ENCODE measurements at regions not wholly inside any gene's neighbourhood (a gene's known extent, or its start where the extent isn't known, plus 50 kb on each side); places are given as distances from the start of the nearest gene placed in this dataset.

DNA sequence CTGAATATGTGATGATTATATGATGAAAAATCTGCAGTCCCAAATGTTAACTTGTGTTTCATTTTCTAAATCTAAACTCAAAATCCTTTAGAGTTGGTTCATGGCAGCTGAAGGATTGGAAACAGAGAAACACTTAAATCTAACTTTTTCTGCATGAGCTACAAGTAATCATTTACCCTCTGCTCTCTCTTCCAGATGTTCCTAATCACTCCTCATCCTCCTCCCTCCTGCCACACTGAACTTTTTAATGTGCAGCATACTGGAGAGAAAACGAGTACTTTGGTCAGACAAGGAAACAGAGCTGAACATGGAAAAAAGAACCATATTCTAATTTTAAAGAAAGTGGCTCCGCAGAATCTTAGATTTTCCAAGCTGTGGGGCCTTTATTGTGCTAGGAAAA lies 321.2 kb upstream of the COL8A1 start:
- TF ChIP-seq EZH2 (IDR thresholded peaks at IDR 0.05; ENCODE audit: borderline replicate concordance, control insufficient read depth, low read depth, low read length) = no peak
- TF ChIP-seq, protein P1, sequence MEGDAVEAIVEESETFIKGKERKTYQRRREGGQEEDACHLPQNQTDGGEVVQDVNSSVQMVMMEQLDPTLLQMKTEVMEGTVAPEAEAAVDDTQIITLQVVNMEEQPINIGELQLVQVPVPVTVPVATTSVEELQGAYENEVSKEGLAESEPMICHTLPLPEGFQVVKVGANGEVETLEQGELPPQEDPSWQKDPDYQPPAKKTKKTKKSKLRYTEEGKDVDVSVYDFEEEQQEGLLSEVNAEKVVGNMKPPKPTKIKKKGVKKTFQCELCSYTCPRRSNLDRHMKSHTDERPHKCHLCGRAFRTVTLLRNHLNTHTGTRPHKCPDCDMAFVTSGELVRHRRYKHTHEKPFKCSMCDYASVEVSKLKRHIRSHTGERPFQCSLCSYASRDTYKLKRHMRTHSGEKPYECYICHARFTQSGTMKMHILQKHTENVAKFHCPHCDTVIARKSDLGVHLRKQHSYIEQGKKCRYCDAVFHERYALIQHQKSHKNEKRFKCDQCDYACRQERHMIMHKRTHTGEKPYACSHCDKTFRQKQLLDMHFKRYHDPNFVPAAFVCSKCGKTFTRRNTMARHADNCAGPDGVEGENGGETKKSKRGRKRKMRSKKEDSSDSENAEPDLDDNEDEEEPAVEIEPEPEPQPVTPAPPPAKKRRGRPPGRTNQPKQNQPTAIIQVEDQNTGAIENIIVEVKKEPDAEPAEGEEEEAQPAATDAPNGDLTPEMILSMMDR (IDR thresholded peaks at IDR 0.05 in 2 of 3, conservative IDR thresholded peaks at IDR 0.05 in 1 of 3; ENCODE audit: control insufficient read depth in 2 of 3, extremely low read depth in 1 of 3, insufficient read depth in 1 of 3, low read depth in 3 of 3, low read length in 3 of 3) = no peak
- TF ChIP-seq, protein P2, sequence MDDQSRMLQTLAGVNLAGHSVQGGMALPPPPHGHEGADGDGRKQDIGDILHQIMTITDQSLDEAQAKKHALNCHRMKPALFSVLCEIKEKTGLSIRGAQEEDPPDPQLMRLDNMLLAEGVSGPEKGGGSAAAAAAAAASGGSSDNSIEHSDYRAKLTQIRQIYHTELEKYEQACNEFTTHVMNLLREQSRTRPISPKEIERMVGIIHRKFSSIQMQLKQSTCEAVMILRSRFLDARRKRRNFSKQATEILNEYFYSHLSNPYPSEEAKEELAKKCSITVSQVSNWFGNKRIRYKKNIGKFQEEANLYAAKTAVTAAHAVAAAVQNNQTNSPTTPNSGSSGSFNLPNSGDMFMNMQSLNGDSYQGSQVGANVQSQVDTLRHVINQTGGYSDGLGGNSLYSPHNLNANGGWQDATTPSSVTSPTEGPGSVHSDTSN (IDR thresholded peaks at IDR 0.05; ENCODE audit: insufficient replicate concordance, low read depth, low read length) = no peak
- TF ChIP-seq EGR1 (IDR thresholded peaks at IDR 0.05; ENCODE audit: borderline replicate concordance in 1 of 2, low read depth in 2 of 2, low read length in 2 of 2) = no peak
- TF ChIP-seq SMAD1 (IDR thresholded peaks at IDR 0.05; ENCODE audit: low read depth, partially characterized antibody) = no peak
- TF ChIP-seq, protein P3, sequence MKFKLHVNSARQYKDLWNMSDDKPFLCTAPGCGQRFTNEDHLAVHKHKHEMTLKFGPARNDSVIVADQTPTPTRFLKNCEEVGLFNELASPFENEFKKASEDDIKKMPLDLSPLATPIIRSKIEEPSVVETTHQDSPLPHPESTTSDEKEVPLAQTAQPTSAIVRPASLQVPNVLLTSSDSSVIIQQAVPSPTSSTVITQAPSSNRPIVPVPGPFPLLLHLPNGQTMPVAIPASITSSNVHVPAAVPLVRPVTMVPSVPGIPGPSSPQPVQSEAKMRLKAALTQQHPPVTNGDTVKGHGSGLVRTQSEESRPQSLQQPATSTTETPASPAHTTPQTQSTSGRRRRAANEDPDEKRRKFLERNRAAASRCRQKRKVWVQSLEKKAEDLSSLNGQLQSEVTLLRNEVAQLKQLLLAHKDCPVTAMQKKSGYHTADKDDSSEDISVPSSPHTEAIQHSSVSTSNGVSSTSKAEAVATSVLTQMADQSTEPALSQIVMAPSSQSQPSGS (IDR thresholded peaks at IDR 0.05; ENCODE audit: low read length) = no peak
- no peak for TF ChIP-seq JUND (IDR thresholded peaks at IDR 0.05; ENCODE audit: low read depth, low read length)
- TF ChIP-seq, protein P4, sequence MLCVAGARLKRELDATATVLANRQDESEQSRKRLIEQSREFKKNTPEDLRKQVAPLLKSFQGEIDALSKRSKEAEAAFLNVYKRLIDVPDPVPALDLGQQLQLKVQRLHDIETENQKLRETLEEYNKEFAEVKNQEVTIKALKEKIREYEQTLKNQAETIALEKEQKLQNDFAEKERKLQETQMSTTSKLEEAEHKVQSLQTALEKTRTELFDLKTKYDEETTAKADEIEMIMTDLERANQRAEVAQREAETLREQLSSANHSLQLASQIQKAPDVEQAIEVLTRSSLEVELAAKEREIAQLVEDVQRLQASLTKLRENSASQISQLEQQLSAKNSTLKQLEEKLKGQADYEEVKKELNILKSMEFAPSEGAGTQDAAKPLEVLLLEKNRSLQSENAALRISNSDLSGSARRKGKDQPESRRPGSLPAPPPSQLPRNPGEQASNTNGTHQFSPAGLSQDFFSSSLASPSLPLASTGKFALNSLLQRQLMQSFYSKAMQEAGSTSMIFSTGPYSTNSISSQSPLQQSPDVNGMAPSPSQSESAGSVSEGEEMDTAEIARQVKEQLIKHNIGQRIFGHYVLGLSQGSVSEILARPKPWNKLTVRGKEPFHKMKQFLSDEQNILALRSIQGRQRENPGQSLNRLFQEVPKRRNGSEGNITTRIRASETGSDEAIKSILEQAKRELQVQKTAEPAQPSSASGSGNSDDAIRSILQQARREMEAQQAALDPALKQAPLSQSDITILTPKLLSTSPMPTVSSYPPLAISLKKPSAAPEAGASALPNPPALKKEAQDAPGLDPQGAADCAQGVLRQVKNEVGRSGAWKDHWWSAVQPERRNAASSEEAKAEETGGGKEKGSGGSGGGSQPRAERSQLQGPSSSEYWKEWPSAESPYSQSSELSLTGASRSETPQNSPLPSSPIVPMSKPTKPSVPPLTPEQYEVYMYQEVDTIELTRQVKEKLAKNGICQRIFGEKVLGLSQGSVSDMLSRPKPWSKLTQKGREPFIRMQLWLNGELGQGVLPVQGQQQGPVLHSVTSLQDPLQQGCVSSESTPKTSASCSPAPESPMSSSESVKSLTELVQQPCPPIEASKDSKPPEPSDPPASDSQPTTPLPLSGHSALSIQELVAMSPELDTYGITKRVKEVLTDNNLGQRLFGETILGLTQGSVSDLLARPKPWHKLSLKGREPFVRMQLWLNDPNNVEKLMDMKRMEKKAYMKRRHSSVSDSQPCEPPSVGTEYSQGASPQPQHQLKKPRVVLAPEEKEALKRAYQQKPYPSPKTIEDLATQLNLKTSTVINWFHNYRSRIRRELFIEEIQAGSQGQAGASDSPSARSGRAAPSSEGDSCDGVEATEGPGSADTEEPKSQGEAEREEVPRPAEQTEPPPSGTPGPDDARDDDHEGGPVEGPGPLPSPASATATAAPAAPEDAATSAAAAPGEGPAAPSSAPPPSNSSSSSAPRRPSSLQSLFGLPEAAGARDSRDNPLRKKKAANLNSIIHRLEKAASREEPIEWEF (IDR thresholded peaks at IDR 0.05; ENCODE audit: insufficient replicate concordance, low read depth, low read length) = no peak
- no peak for TF ChIP-seq FOS (IDR thresholded peaks at IDR 0.05; ENCODE audit: borderline replicate concordance, extremely low read depth, insufficient read length)
- TF ChIP-seq ZNF24 (IDR thresholded peaks at IDR 0.05) = no peak
